ENCODE measurements at regions not wholly inside any gene's neighbourhood (a gene's known extent, or its start where the extent isn't known, plus 50 kb on each side); places are given as distances from the start of the nearest gene placed in this dataset.
"Not testable (repeated sequence)": the region's sequence is repeated elsewhere in the genome, so short reads cannot be mapped to it uniquely, and the experiment has no call there.

DNA sequence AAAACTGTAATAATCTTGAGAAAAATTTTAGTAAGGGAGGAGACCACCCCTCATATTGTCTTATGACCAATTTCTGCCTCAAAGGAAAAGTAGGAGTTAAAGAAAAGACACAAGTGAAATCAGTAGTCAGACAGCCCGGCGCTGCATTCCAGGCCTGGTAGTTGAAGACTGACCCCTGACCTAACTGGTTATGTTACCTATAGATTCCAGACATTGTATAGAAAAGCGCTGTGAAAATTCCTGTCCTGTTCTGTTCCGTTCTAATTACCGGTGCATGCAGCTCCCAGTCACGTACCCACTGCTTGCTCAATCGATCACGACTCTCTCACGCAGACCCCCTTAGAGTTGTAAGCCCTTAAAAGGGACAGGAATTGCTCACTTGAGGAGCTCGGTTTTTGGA lies 587.9 kb upstream of the SLC8A1 start:
- not testable (repeated sequence) for TF ChIP-seq JUND (IDR thresholded peaks at IDR 0.05); EGR1 (IDR thresholded peaks at IDR 0.05; ENCODE audit: low read depth in 2 of 2); FOXA1 (IDR thresholded peaks at IDR 0.05)
- TF ChIP-seq, protein P1, sequence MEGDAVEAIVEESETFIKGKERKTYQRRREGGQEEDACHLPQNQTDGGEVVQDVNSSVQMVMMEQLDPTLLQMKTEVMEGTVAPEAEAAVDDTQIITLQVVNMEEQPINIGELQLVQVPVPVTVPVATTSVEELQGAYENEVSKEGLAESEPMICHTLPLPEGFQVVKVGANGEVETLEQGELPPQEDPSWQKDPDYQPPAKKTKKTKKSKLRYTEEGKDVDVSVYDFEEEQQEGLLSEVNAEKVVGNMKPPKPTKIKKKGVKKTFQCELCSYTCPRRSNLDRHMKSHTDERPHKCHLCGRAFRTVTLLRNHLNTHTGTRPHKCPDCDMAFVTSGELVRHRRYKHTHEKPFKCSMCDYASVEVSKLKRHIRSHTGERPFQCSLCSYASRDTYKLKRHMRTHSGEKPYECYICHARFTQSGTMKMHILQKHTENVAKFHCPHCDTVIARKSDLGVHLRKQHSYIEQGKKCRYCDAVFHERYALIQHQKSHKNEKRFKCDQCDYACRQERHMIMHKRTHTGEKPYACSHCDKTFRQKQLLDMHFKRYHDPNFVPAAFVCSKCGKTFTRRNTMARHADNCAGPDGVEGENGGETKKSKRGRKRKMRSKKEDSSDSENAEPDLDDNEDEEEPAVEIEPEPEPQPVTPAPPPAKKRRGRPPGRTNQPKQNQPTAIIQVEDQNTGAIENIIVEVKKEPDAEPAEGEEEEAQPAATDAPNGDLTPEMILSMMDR (IDR thresholded peaks at IDR 0.05; ENCODE audit: low read depth, low read length, missing input control): not testable (repeated sequence)
